Activated B cell treated with CpG ODN at 0.5 μM for 24 hours (primary cell): ENCODE measurements at regions not wholly inside any gene's neighbourhood (a gene's known extent, or its start where the extent isn't known, plus 50 kb on each side); places are given as distances from the start of the nearest gene placed in this dataset.

ENCODE experiments used
- ATAC-seq: fragments of 200-7000 bp; cut with Tn5 transposase; one replicate; pipeline ENCODE4 v1.10.0; 2021; ENCODE audit warnings: low read depth, mild to moderate bottlenecking, moderate library complexity
- CTCF ChIA-PET: fragments of 350-600 bp; sonication (Branson Sonifier 250); formaldehyde crosslinking; loops from one replicate; lab custom pipeline; 2021; ENCODE audit warnings: antibody characterized with exemption; lab: Charles Lee
- POLR2A ChIA-PET: fragments of 350-600 bp; sonication (Branson Sonifier 250); formaldehyde crosslinking; loops from one replicate; lab custom pipeline; 2021; ENCODE audit warnings: antibody characterized with exemption; lab: Charles Lee
- DNase-seq: peaks from one replicate; pipeline ENCODE4 v3.0.0; 2022
- H3K27ac Mint-ChIP-seq: one replicate; pipeline ENCODE4 v1.8.0; 2020; ENCODE audit warnings: mixed read lengths
- H3K27me3 Mint-ChIP-seq: one replicate; pipeline ENCODE4 v1.8.0; 2021; ENCODE audit warnings: mixed read lengths
- H3K36me3 Mint-ChIP-seq: one replicate; pipeline ENCODE4 v1.8.0; 2021; ENCODE audit warnings: low read depth, mixed read lengths
- H3K4me1 Mint-ChIP-seq: one replicate; pipeline ENCODE4 v1.8.0; 2021; ENCODE audit warnings: mixed read lengths
- H3K4me3 Mint-ChIP-seq: one replicate; pipeline ENCODE4 v1.8.0; 2020; ENCODE audit warnings: mild to moderate bottlenecking, mixed read lengths
- H3K9me3 Mint-ChIP-seq: one replicate; pipeline ENCODE4 v1.8.0; 2020; ENCODE audit warnings: mixed read lengths
- CTCF ChIP-seq: fragments of 200-600 bp; IDR thresholded peaks from one replicate; pipeline ENCODE4 v1.8.0; 2022; ENCODE audit warnings: antibody characterized with exemption, mild to moderate bottlenecking
- intact Hi-C: fragments of 100-400 bp; cut with micrococcal nuclease; formaldehyde crosslinking; loops from one replicate; pipeline ENCODE4 v1.15.1; 2024

GRCh38 chr15:46166750-46167149, 531.9 kb downstream of the SQOR start:
- ChIA-PET CTCF (no interaction called here), POLR2A (no interaction called here)
- no peak for TF ChIP-seq CTCF
- Mint-ChIP-seq H3K27ac (no peak overlapping the region), H3K9me3 (peaks cover 28% of the 10 kb centered on the region), H3K36me3 (no peaks in the 10 kb centered on the region), H3K4me1 (no peaks in the 10 kb centered on the region), H3K27me3 (no peaks in the 10 kb centered on the region), H3K4me3 (no peak overlapping the region)
- no peak for ATAC-seq
- DNase-seq = no peak
- intact Hi-C loops = no loop called here

GRCh38 chr15:46170326-46170725, 535.5 kb downstream of the SQOR start:
- DNase-seq = no peak
- no peak overlapping the region for H3K27ac Mint-ChIP-seq
- peaks cover 23% of the 10 kb centered on the region for H3K9me3 Mint-ChIP-seq
- CTCF ChIA-PET = no interaction called here
- ATAC-seq = no peak
- no peaks in the 10 kb centered on the region for H3K4me1 Mint-ChIP-seq
- H3K36me3 Mint-ChIP-seq = no peaks in the 10 kb centered on the region
- POLR2A ChIA-PET = no interaction called here
- no peak overlapping the region for H3K4me3 Mint-ChIP-seq
- H3K27me3 Mint-ChIP-seq = no peaks in the 10 kb centered on the region
- TF ChIP-seq CTCF = no peak
- intact Hi-C loops = no loop called here

- POLR2A ChIA-PET = no interaction called here
- ATAC-seq (no peak), DNase-seq (no peak)
- H3K36me3 Mint-ChIP-seq = no peaks in the 10 kb centered on the region
- H3K27me3 Mint-ChIP-seq = no peaks in the 10 kb centered on the region
- no peak overlapping the region for H3K4me3 Mint-ChIP-seq
- H3K27ac Mint-ChIP-seq = no peak overlapping the region
- peaks cover 19% of the 10 kb centered on the region for H3K9me3 Mint-ChIP-seq
- no peaks in the 10 kb centered on the region for H3K4me1 Mint-ChIP-seq
- TF ChIP-seq CTCF = no peak
- intact Hi-C loops = no loop called here
- CTCF ChIA-PET = no interaction called here
Measured at GRCh38 chr15:46174122-46174521, 539.3 kb downstream of the SQOR start.

- intact Hi-C loops = no loop called here
- Mint-ChIP-seq H3K9me3 (peaks cover 13% of the 10 kb centered on the region), H3K36me3 (no peaks in the 10 kb centered on the region), H3K4me1 (no peaks in the 10 kb centered on the region), H3K4me3 (no peak overlapping the region), H3K27me3 (no peaks in the 10 kb centered on the region), H3K27ac (no peak overlapping the region)
- ATAC-seq (no peak), DNase-seq (no peak)
- CTCF ChIA-PET = no interaction called here
- no peak for TF ChIP-seq CTCF
- POLR2A ChIA-PET = no interaction called here
Measured at GRCh38 chr15:46177219-46177618, 542.4 kb downstream of the SQOR start.

GRCh38 chr15:46178138-46178537, 543.3 kb downstream of the SQOR start:
- no peak for DNase-seq
- Mint-ChIP-seq H3K27me3 (no peaks in the 10 kb centered on the region), H3K27ac (no peak overlapping the region), H3K4me3 (no peak overlapping the region), H3K9me3 (peaks cover 19% of the 10 kb centered on the region), H3K4me1 (no peaks in the 10 kb centered on the region), H3K36me3 (no peaks in the 10 kb centered on the region)
- intact Hi-C loops = no loop called here
- TF ChIP-seq CTCF = no peak
- ChIA-PET POLR2A (no interaction called here), CTCF (no interaction called here)
- no peak for ATAC-seq
